HG03565 (cell line): ENCODE measurements at regions not wholly inside any gene's neighbourhood (a gene's known extent, or its start where the extent isn't known, plus 50 kb on each side); places are given as distances from the start of the nearest gene placed in this dataset.
"Not testable (repeated sequence)": the region's sequence is repeated elsewhere in the genome, so short reads cannot be mapped to it uniquely, and the experiment has no call there.

Experiments used
- ATAC-seq: cut with Tn5 transposase; IDR thresholded peaks from one replicate; pipeline ENCODE4 v1.9.1; 2021; ENCODE audit warnings: mild to moderate bottlenecking, moderate library complexity; ENCODE audit not compliant: unreplicated experiment

DNA sequence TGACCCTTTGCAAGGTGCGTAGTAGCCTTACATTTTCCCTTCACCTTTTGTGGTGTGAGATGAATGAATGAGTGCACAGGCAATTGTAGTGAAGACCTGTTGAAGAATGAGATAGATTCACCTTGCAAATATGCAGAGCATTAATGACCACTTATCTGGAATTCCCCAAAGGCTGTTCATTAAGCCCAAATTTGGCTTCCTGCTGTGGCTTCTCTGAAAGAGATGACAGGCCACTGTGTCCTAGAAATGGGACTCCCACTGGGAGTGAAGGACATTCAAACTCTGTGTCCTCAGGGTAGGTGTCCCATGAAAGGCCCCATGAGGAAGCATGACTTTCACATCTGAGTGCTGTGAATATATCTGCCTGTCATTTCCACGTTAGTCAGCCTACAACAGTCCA, 1821.8 kb upstream of the PIK3C3 start:
- ATAC-seq: no peak

DNA sequence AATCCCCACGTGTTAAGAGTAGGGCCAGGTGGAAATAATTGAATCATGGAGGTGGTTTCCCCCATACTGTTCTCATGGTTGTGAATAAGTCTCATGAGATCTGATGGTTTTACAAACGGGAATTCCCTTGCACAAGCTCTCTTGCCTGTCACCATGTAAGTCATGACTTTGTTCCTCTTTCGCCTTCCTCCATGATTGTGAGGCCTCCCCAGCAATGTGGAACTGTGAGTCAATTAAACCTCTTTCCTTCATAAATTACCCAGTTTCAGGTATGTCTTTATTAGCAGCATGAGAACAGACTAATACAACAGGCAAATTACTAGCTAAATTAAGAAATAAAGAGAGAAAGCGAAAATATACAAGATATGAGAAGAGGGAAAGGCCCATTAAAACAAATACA, 1822.6 kb upstream of the PIK3C3 start:
- not testable (repeated sequence) for ATAC-seq

DNA sequence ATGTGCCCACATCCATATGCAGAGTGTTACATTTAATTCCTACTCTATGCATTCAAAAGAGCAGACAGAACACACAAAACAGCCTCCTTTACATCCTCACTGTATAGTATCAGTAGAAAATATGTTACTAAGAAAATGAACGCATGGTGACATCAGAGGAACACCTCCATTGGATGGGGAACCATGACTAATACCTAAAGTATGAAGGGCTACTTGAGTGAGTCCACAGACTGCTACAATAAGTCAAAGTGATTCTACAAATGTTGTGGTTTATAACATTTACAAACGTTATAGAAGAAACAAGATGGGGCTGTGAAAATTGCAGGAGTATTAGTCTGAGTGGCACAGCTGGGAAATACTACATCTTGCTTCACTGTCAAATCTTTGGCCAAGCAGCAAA, 1830.9 kb upstream of the PIK3C3 start:
- no peak for ATAC-seq

DNA sequence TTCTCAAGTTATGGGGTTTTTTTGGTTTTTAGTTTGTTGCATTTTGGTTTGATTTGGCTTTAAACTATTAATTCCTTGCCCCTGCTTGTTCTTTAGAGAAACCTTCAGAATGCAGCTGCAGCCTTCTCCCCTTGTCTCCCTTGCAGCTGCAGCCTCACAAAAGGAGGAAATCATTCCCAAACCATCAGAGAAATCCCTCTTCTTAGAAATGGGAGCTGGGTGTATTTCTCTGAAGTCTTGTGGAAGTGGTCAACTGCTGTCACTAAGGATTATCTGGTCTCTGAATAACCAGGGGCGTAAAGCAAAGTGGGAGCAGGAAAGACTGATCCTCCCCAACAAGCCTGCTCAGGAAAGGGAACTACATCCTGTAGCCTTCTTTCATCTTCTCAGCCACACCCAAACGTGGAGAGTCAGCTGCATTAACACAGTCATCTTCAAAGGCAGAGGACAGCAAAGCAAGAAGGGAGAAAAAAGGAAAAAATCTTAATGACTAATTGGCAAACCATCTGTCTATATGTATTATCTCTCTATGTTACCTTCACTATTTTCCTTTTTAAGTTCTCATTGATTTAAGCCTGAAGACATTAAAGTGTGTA, 1834.1 kb upstream of the PIK3C3 start:
- ATAC-seq: no peak

DNA sequence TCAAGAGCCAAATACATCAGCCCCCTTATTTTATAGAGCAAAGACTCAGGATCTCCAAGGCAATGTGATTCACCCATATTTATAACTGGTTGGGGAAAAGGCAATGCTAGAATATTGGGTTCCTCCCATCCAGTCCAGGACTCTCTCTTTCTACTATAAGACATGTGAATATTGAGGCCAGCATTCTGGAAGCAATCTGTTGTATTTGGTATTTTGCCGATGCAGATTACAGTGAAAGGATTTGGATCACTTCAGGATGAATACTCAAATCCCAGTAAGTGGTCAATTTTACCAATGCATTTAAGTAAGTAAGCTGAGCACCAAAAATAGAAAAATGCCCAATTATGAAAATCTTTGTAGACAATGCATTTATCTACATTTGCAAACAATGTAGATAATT, 1834.7 kb upstream of the PIK3C3 start:
- ATAC-seq: no peak

DNA sequence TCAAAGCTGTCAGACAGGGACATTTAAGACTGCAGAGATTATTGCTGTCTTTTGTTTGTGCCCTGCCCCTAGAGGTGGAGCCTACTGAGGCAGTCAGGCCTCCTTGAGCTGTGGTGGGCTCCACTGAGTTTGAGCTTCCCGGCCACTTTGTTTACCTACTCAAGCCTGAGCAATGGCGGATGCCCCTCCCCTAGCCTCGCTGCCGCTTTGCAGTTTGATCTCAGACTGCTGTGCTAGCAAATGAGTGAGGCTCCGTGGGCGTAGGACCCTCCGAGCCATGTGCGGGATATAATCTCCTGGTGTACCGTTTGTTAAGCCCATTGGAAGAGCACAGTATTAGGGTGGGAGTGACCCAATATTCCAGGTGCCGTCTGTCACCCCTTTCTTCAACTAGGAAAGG, 1835.5 kb upstream of the PIK3C3 start:
- not testable (repeated sequence) for ATAC-seq

DNA sequence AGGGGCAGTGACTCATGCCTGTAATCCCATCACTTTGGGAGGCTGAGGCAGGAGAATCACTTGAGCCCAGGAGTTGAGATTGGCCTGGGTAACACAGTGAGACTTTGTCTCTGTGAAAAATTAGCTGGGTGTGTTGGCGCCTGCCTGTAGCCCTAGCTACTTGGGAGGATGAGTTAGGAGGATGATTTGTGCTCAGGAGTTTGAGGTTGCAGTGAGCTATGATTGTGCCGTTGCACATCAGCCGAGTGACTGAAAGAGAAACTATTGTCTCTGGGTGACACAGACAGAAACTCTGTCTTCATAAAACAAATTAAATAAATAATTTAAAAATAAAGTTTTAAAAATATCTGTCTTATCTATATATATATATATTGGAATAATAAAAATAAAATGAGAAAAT, 1844.6 kb upstream of the PIK3C3 start:
- no peak for ATAC-seq

DNA sequence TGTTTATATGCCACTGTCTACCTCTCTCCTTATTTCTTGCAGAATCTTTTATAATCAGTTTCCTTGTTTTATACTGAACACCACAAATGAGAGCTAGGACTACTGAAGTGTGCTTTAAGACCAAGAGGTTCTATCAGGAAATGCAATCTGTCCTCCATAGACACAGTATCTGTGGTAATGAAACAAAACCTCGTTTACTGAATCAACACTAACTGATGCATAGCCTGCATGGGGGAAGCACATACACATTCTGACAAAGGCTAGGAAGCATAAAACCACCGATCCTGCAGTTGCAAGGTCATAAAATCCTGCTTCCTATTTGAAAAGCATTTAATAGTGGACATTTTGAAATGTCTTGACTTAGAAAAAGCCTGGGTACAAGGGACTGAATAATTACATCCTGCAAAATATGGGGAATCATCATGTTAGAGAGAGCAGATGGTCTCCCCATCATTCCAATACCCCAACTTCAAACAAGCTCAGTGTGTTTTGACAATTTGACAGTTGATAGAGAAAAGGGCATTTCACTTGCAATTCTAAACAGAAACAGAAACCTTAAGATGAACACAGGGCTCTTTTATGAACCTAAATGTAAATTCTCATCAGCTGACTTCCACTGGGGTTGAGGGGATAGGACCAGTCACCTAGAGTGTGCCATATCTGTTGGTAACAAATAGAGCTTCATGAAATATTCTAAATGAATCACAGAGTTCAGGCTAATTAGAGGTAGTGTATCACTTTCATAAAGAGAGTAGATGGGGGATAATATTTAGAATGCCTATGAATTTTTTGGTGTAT, 1845.6 kb upstream of the PIK3C3 start:
- ATAC-seq: no peak

DNA sequence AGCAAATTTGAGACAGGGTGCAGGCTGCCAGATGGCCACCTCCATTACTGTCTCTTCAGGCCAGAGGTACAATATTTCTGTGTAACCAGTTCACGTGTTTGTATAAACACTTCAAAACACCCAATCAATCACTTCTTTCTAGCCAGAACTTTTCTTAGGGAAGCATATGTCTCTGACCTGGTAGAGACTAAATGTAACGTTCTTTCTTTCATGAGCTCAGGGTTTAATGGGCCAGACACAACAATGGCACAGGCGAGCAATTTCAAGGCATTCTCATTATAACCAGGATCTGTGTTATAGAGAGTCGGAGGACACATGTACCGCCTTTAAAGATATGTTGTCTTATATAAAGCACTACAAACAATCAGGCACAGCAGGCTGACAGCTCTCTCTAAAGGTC, 1846.4 kb upstream of the PIK3C3 start:
- no peak for ATAC-seq

DNA sequence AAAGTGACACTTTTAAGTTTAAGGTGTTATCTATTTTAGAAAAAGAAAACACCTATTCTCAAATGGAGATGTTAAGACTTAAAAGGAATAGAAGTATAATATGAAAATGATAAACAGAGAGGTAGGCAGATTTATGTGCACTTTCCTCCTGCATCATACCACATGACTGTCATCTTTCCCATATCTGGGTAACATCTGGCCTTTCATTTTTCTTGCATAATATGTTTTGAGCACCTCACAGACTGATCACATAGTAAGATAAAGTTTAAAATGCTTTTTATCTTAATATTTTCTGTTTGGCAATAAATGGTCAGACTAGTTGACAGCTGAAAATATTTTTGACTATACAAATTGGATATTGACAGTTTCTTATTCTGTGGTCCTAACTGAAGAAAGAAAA, 1852.1 kb upstream of the PIK3C3 start:
- no peak for ATAC-seq

DNA sequence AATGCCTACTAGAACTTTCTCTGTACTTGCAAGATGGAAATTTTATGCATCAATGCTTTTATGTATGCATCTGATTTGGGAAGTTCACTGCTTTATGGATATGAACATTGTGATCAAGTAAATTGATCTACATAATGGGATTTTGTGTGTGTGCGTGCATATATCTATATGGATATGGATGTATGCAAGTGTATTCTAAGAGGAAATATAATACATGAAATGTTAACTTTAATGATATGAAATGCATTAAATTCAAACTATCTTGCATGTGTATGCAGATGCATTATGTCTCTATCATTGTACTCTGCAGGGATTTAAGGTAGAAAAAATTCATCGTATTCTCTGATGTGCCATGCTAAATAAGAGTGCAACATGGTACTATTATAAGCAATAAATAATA, 1855.4 kb upstream of the PIK3C3 start:
- ATAC-seq: no peak

DNA sequence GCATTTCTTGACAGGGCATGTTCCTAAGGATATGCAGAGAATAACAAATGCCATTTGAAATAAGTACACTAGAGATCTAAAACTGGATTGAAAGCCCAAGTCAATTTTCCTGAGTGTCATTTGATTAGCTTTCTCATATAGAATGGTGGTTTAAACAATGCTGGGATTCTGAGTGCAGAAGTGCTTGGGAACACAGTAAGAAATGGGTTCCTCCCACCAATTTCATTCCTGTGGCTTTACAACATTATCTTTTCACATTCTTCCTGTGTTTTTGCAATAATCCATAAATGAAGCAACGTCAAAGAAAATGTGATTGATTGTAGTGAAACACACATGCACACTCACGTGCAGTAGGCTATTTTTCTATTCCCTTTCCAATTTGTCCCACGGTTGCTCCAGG, 1858.4 kb upstream of the PIK3C3 start:
- no peak for ATAC-seq

DNA sequence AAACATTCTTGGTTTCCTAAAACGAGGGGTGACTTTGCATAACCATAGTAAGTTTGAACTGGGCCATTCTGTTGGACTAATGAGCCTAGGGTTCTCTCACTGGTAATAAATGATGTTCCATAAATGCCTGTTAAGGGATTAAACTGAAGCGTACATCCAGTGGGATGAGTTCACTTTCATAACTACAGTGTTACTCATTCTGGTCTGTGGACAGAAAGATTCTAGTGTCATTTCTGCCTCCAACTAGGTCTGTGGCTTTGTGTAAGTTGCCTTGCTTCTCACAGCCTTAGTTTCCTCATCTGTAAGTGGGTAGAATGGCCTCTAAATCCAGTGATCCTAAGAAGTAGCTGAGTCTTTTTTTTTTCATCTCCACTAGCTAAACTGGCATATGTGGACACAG, 1860.6 kb upstream of the PIK3C3 start:
- ATAC-seq: no peak

DNA sequence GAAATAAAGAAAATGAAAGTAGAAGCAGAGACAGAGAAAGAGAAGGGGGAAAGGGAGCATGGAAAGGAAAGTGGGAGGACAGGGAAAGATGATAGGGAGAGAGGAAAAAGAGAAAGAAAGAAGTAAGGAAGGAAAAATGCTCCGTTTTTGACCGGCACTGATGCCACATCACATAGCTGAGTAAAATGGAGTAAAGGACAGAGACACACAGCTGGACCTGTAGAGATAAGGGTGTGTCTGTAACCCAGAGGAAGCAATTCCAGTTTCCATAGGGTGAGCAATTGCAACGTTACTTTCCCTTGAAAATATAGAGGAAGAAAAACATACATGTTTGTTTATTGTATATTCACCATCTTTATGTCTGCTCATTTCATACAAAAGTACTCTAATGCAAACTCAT, 1866.9 kb upstream of the PIK3C3 start:
- ATAC-seq: no peak

DNA sequence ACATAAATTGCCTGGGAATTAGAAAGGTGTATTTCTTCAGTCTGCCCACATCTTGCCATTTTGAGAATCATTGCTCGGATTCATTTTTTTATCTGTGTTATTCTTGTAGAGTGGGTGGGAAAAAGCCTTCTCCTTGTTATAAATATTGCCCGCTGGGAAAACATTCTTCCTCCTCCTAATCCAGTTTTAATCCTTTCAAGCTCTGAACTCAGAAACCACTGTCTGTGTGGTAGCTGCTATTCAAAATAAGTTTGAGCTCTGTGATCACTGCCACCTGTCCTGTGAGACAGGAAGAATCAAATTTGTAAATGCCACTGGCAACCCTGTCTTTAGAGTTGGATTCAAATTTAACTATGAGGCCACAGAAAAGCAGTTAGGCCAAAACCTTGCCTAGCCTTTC, 1875.2 kb upstream of the PIK3C3 start:
- no peak for ATAC-seq

DNA sequence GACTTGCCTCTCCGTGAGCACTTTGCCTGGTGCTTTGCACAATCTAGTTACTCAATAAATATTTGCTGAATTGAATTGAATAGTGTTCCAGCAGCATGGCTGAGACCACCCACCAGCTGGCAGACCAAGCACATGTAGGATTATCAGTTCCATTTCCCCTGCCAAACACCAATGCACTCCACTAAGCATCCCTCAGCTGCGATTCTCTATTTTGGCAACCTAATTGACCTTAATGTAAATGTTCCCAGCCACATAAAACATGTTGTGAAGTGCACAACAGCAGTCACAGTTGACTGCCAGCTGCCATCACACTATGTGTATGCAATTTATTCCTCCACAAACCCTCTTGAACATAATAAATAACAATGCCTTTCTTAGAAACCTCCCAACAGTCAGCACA, 1879.4 kb upstream of the PIK3C3 start:
- no peak for ATAC-seq

DNA sequence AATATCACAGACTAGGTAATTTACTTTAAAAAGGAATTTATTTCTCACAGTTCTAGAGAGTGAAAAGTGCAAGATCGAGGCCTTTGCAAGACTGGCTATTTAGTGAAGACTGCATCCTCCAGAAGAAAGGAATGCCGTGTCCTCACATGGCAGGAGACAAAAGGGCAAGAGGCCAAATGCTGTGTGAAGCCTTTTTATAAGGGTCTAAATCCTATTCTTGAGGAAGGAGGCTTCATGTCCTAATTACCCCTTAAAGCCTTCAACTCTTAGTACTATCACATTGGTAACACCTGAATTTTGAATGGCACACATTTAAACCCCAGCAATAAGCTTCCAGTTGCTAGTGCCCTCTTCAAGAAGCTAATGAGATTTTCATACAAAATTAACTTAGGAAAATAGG, 1882.3 kb upstream of the PIK3C3 start:
- no peak for ATAC-seq

DNA sequence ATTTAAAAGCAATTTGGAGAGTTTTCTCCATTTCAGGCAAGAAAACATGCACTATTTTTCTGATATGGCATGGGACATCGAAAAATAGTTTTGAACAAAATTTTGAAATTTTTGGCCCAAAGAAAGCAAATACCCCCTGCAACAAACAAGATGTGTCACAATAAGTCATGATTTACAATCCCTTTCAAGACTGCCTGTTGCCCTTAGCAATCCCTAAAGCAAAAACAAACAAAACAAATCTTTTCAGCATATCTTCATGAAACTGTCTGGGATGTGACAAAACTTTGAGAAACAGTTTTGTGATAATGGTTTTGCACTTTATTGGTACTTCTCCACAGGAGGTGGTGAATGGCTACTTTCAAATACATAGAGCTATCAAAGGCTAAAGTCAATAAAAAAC, 1888.7 kb upstream of the PIK3C3 start:
- no peak for ATAC-seq

DNA sequence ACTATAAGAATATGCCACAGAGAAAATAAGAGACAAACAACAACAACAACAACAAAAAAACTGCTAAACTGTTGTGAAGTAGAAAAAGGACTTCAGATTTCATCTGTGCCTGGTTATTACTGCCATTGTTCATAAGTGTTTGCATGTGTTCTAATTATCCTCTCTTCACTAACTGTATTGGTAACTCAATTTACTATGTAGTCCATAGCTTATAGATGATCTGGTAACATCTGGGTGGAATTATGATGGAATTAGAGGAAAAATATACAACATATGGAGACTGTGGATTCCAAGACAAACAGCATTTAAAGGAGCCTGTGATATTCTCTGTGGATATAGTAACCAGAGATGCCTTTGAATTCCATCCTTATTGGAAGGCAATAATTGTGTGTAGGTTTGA, 1891.5 kb upstream of the PIK3C3 start:
- no peak for ATAC-seq

DNA sequence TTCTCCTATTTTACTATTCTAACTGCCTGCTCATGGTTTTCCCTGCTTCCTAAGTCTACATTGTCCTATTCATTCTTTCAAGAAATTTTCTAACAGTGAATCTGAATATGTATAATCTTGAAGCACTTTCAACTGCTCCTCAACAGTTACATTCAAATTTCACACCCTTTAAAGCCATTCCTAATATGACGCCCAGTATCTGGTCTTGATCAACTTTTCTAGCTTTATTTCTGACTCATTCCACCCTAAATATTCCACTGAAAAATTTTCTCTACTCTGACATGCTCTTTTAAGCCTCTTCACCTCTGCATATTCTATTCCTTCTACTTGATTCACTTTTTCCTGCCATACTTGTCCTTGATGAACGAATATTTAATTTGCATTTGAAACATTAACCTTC, 1893.9 kb upstream of the PIK3C3 start:
- ATAC-seq: no peak

DNA sequence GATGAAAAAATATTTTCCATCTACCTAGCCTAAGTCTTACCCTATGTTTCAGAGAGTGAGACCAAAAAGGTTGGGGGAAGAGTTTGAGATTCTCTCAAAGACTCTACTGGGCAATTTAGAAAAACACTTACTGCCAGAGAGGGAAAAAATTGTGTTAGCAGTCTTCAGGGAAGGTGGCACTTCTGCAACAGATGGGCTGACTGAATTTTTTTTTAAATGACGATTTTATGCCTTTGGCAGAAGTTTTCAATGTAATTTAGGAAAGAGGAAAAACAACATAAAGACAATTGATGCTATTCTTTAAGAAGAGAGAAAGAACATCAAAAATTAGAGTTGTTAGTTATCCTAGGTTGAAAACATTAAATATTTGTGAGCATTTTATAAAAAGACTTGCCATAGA, 1894.5 kb upstream of the PIK3C3 start:
- ATAC-seq: no peak

DNA sequence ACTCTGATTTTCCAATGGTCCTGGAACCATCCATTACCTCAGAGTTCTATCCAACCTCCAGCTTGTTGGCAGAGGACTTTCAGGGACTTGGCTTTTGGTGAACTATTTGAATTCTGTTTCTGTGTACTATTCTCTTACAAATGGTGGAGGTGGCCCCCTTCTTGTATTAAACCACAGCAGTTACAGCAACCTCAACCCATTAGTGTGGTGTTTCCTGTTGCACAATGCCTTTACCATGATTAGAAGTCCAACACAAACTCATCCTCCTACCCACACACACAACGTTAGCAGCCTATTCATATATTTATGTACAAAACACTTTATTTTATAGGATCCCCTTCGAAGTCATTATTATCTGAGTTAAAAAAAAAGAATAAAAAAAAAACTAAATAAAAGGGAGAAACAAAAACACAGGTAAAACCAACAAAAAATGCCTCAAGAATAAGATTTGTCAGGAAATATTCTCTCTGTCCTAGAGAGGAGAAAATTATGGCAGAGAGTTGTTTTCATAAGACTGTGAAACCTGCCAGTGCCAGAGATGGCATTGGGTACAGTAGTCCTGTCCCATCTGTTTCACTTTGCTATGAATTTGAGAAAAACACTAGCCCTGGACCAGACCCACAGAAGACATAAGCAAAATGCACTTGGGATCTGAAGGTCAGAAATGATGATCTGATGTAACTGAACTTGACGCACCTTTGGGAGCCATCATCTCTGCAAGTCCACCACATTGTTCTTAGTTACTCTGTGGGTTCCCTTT, 1896.0 kb upstream of the PIK3C3 start:
- no peak for ATAC-seq
